GM18907 (cell line): ENCODE measurements at regions not wholly inside any gene's neighbourhood (a gene's known extent, or its start where the extent isn't known, plus 50 kb on each side); places are given as distances from the start of the nearest gene placed in this dataset.

Experiments
- ATAC-seq: cut with Tn5 transposase; IDR thresholded peaks from one replicate; pipeline ENCODE4 v1.9.1; 2021; ENCODE audit warnings: mild to moderate bottlenecking, moderate library complexity; ENCODE audit not compliant: unreplicated experiment

DNA sequence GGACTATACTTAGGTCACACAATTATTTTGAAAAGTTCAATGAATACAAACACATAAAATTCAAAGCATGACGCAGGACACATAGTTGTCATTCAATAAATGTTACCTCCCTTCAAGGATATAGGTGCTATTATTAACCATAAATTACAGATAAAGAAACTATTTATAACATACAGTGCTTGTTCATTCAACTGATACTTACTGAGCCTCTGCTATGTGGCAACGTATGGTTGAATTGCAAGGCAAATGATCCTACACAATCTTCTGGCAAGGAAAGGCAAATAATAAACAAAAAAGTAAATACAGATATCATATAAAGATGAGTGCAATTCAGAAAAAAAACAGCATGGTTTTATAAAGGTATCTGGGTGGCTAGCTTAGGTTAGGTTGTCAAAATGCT, 614.7 kb downstream of the LTN1 start:
- ATAC-seq: no peak

DNA sequence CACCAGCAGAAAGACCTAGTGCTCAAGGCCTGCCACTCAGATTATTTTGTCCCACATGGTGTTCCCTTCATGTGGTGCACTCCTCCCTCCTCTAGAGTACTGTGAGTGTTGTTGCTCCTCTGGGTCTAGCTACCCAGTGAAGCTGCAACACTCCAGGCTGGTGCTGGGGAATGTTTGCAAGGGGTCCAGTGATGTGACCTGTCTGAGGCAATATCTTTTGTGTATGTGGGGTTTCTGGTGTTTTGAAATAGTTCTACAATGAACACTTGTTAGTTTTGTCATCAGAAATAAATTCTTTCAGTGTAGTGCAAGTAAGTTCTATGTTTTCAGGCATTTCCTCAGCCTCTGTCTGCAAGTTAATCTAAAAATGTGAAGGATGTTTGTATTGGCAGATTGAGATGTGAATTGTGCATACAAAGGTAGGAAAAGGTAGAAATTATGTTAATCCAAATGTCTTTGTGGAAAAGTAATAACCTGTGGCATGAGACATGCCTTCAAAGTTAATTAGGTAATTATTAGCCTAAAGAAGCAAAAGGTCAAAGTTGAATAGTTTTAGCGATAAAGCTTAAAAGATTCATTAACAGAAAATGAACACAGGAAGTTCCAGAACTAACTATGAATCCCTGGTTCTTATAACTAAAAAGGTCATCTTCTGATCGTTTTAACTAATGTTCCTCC, 616.8 kb downstream of the LTN1 start:
- no peak for ATAC-seq

DNA sequence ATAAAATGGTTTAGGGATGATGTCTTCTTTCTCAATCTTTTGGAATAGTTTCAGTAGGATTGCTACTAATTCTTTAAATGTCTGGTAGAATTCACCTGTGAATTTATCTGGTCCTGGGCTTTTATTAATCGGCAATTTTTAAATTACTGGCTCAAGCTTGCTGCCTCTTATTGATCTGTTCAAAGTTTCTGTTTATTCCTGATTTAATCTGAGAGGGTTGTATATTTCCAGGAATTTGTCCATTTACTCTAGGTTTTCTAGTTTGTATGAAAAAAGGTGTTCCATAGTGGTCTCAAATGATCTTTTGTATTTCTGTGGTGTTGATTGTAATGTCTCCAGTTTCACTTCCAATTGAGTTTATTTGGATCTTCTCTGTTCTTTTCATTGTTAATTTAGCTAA, 617.8 kb downstream of the LTN1 start:
- no peak for ATAC-seq

- ATAC-seq: no peak
Measured at GRCh38 chr21:28371713-28372112, 621.0 kb downstream of the LTN1 start.

- ATAC-seq: no peak
Measured at GRCh38 chr21:28359300-28359699, 633.4 kb downstream of the LTN1 start.

GRCh38 chr21:28358702-28359101, 634.0 kb downstream of the LTN1 start:
- ATAC-seq: no peak

DNA sequence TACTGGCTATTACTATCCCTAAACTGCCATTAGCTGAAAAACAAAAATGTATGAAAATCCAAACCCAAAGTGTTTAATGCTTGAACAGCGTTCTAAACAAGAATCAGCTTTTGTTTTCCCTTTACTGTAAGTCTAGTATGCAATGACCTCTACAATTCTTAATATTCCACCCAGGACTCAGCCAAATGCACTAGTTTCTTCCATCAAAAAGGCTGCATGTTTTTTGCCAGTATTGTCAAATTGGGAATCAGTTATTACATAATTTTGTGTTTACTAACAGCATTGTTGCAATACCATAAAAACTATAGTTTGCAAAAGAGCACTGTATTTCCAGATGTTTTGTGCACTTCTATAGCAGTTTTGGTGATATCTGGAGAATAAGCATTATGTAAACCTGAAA, 634.5 kb downstream of the LTN1 start:
- no peak for ATAC-seq

DNA sequence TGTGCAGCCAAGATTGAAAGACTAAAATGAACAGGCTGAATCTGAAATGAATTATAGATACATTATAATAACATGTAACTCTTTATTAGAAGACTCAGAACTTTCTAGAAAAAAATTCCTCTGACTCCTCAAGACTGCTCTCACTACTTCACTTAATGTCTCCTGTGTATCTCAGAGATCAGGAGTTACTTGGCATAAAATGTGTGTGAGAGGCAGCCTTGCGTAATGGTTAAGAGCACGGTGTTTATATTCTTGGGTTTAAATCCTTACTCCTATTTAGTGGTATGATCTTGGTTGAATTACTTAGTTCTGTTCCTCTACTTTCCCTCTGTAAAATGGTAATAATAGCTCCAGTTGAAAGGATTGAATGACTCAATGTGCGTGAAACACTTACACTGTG, 634.9 kb downstream of the LTN1 start:
- no peak for ATAC-seq

DNA sequence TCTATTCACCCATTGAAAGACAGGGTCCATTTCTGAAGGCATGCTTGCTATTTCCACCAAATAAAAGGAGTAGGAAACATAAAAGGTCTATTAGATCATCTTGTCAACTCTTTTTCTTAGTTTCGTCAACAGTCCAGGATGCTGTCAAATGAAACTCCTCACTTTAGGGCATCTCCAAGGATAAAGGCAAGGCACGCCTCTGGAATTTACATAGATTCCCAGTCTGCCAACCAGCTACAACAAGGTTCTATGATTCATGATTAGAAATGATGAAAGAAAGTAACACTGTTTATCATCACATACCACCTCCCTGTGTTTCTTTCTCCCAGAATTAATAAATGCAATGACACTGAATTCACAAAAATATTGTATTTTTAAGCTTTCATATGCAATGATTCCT, 636.3 kb downstream of the LTN1 start:
- no peak for ATAC-seq

DNA sequence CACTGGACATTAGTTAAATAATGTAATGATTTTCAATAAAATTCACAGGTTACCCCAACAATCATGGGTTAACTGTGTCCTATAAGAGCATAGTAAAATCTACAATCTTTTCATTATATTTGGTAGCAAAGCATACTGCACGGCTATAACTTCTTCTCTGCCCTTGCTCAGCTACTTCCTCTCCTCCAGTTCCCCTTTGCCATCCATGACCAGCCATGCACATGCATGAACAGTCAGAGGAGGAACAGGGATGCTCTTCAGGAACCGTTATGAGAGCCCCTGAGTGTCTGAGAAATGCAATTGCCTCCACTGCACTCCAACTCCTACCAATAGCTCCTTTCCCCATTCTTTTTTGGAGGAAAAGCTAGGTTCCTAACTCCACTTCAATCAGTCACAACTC, 646.7 kb downstream of the LTN1 start:
- no peak for ATAC-seq

DNA sequence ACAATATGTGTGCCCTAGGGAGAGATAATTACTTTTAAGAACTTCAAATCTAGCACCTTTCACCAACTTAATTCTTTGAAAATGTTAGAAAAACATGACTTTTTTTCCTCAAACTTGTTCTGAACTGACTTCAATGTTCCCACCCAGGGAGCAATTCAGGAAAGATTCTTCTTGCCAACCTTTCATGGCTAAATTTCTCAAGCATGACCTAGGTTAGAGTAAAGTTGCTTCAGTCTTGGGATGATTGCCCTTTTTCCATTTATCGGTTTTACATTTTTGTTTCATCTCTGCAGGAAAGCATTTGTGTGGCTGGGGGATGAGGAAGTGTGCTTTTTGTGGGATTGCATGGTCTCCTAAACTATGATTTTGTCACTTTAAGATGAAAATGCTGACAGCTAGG, 647.7 kb downstream of the LTN1 start:
- no peak for ATAC-seq

DNA sequence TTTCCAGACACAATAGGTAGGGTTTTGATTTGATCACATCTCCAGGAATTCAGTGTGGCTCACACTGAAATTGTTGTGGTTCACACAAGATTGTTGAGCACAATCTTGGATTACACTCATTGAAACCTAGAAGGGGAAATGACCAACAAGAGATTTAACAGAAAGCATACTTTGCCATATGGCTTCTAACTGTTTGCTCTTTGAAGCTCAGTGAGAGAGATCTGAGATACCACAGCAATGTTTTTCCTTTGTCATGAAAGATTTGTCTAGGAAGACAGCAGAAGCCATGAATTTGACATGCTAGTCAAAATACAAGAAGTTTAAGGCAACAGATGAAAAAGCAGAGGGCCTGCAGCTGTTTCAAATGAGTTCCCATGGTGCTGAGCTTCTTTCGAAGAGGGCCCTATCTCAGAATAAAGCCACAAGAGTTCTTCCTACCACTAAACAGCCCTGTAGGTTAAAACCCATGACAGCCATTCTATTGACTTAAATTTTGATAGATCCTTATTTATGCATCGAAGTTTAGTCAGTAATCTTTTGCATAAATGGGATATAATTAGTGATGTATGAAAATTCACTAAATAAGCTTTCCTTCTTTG, 650.4 kb downstream of the LTN1 start:
- no peak for ATAC-seq

- no peak for ATAC-seq
Measured at GRCh38 chr21:28339403-28339802, 653.3 kb downstream of the LTN1 start.

GRCh38 chr21:28338701-28339305, 653.9 kb downstream of the LTN1 start:
- ATAC-seq: no peak

DNA sequence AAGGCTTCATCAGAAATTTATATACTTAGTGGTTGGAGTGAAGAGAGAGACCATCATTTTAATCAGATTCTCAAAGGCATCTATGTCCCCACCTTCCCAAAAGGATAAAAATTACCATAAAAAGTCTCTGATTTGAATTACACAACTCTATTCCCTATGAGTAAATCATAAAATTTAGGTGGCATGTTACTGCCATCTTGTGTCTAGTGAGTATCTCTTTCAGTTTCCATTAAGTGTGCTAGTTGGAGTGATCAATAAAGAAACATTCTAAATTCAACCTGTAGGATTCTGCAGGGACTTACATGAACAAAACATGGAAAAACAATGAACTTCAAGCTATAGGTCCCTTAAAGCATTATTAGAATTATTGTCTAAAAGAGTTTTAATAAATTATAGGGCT, 655.4 kb downstream of the LTN1 start:
- no peak for ATAC-seq

DNA sequence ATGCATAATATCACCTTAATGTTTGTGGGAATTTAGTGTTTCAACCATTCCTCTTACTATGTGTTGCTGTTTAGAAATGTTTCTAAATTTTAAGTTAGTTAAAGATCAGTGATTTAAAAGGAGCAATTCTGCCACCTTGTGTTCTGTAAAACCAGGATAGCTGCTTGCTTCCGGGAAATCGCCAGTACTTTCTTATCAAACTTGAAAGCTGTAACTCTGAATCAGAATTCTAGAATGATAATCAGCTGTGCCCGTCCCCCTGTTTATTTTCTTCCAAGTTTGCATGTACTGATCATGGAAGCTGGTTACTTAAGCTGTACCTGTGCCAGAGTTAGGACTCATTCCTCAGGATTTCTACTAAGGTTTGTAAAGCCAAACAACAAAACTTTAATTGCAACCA, 656.4 kb downstream of the LTN1 start:
- no peak for ATAC-seq

- no peak for ATAC-seq
Measured at GRCh38 chr21:28334407-28334806, 658.3 kb downstream of the LTN1 start.

DNA sequence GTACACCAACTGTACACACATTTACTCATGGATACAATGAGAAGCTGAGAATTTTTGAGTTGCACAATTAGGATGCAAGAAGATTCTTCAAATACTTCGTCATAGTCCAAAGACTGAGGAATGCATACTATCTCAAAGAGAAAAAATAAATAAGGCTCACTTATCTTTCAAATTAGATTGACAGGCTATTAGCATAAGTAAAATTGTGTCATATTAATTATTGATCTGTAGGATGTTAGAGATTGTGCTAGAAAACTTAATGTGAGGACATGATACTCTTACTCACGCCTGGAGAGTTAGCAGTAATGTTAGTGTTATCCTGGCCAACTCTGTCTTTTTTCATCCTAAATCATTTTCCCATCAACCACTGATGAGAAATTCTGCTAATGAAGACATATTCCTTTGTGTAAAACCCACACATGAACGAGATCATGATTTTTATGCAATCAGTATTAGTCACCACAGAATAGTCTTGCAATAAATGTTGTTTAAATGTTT, 659.0 kb downstream of the LTN1 start:
- ATAC-seq: no peak

- no peak for ATAC-seq
Measured at GRCh38 chr21:28332796-28333195, 659.9 kb downstream of the LTN1 start.

GRCh38 chr21:28325618-28326017, 667.1 kb downstream of the LTN1 start:
- ATAC-seq: no peak

DNA sequence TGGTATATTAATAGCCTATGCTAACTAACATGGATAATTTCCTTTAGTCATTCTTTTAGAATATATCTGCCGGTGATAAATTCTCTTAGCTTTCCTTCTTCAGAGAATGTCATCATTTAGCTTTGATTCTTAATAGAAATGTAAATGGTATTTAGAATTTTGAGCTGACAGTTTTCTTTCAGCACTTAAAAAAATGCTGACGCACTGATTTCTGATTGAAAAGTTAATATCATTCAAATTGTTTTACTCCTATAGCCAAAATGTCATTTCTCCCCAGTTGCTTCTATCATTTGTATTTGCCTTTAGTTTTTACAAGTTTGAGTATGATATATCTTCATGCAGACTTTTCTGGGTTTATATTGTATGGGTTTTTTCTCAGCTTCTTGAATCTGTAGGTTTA, 668.0 kb downstream of the LTN1 start:
- ATAC-seq: no peak

- ATAC-seq: no peak
Measured at GRCh38 chr21:28317177-28317950, 675.3 kb downstream of the LTN1 start.
